Ecto neural progenitor cell (in vitro differentiated cells): ENCODE measurements at regions not wholly inside any gene's neighbourhood (a gene's known extent, or its start where the extent isn't known, plus 50 kb on each side); places are given as distances from the start of the nearest gene placed in this dataset.
A peak's percentile ranks its signal among the peaks of the same experiment; 100 is the strongest.

Experiments used
- DNase-seq: peaks from one replicate; pipeline ENCODE4 v3.0.0-alpha.2; 2018; ENCODE audit warnings: low spot score

DNA sequence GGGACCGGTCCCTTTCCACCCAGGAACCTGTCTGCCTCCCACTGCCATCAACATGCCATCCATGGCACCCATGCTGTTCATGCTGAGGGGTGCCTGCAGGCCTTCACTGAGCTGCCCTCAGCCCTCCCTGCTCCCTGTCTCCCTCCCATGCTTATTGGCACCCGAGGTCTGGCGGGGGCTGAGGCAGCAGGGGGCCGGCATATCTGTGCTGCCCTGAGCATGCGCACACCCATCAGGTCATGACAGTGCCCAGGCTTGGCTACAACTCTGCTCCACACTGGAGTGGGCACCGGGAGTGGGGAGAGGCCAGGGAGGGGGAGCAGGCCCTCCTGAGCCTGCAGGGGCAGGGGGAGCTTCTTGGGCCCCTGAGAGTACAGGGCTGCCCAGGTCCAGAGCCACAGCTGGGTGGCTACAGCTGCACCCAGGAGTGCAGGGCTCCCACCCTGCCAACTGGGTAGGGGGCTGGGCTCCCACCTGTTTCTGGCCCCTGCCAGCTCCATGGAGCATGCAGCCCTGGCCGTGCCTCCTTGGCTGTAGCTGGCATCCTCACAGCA, 395.8 kb upstream of the DMD start:
- DNase-seq, result no peak

DNA sequence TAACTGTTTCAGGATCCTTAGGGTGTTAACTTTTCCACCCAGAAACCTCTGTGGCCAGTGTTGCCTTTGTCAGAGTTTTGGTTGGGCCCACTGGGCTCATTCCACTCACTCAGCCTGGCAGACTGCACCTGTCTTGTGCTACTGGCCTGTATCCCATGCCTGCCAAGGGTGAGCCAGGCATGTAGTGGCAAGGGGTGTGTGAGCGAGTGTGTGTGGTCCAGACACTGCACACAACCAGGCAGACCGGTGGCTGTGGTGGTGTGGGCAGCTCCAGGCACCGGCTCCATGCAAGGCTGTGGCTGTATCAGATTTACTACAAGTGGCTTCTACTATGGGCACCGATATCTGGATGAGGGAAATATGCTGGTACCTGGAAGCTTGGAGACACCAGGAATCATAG, 394.6 kb upstream of the DMD start:
- DNase-seq, result no peak

DNA sequence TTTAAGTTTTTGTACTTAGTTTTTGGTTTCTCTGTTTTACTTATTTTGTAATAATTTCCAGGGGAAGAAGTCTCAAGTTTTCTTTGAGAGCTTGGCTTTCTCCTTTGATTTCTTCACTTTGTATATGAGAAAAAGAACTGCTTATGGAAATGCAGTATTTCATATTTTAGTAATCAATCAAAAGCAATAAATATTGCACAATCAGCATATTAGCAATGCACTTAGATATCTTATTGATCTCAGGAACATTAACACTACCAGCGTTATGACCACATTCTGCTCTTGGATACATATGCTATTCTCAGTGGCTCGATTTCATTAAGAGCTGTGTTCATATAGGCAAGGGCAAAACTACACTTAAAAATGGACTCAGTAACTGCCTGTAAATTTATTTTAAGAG, 381.0 kb upstream of the DMD start:
- no peak for DNase-seq

DNA sequence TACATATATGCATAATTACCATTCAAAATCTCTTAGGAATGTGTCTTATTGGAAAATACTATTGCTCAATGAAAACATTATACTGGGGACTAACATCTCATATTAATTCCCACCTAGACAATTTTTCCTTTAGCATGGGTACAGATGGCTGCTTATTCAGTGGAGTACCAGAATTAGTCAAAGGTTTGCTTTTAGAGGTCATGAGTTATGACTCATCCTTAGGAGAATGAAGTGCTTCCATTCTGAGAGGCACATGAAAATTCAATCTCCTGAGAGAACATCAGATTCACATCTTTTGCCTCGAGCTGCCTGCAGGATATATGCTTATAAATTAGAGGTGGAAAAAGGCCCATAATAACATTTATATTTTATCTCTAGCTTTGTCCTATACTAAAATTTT, 378.0 kb upstream of the DMD start:
- DNase-seq, result no peak

DNA sequence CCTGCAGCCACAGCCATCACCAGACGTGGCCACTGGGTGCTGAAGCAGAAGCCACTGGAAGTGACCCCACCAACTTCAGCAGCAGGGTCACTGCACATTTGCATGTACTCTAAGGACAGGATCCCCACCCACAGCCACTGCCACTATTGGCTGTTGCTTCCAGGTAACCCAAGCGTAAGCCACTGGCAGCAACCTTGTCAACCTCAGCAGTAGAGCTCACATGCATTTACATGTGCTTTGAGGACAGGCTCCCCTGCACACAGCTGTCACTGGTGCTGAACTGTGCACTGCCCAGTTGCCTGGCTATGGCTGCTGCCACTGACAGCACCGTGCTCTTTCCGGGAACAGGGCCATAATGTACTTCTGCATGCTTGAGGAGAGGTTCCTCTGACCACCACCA, 332.4 kb upstream of the DMD start:
- peak; percentile 38 for DNase-seq
